ENCODE measurements at regions not wholly inside any gene's neighbourhood (a gene's known extent, or its start where the extent isn't known, plus 50 kb on each side); places are given as distances from the start of the nearest gene placed in this dataset.

- dilution Hi-C loops (cut with HindIII; ENCODE audit: low sequenced_read_pairs, unreplicated experiment), result no loop called here
- H3K36me3 ChIP-seq (ENCODE audit: control insufficient read depth, insufficient read depth, low read length), result no peaks in the 10 kb centered on the region
- H3K9me3 ChIP-seq (ENCODE audit: control insufficient read depth, insufficient read depth, low read length), result peaks cover 32% of the 10 kb centered on the region
Measured at GRCh38 chr10:130440971-130441370, 304.8 kb downstream of the GLRX3 start.

More at GRCh38 chr10:130440971-130441370, 304.8 kb downstream of the GLRX3 start:
- H3K4ac ChIP-seq (ENCODE audit: low read depth, low read length), result no peak overlapping the region
- H2BK5ac ChIP-seq (ENCODE audit: low read depth, low read length, poor library complexity, severe bottlenecking), result no peak overlapping the region
- no peak overlapping the region for H3K56ac ChIP-seq (ENCODE audit: extremely low read depth, insufficient read depth, low read length)
- no peak overlapping the region for H4K8ac ChIP-seq (ENCODE audit: low read depth in 2 of 2, low read length in 2 of 2)
- H3K27me3 ChIP-seq (ENCODE audit: control insufficient read depth, insufficient read depth, low read length), result no peaks in the 10 kb centered on the region
- H2BK120ac ChIP-seq (ENCODE audit: low read depth, low read length), result no peak overlapping the region
- H2AFZ ChIP-seq (replicated peaks; ENCODE audit: low read length, poor library complexity), result no peak overlapping the region
- POLR2A ChIA-PET (ENCODE audit: unreplicated experiment), result no interaction called here
- no peak overlapping the region for H4K5ac ChIP-seq (ENCODE audit: low read depth, low read length)
- TF ChIP-seq MAFK (IDR thresholded peaks at IDR 0.05; ENCODE audit: low read depth, low read length) (no peak), RFX5 (IDR thresholded peaks at IDR 0.05; ENCODE audit: low read depth, low read length) (no peak), RAD21 (IDR thresholded peaks at IDR 0.05; ENCODE audit: low read length) (no peak), MAZ (IDR thresholded peaks at IDR 0.05; ENCODE audit: borderline replicate concordance, low read depth, low read length) (no peak), ELK1 (IDR thresholded peaks at IDR 0.05; ENCODE audit: borderline replicate concordance, low read depth, low read length) (no peak), CHD1 (IDR thresholded peaks at IDR 0.05; ENCODE audit: low read depth, low read length) (no peak), CTCF (conservative IDR thresholded peaks at IDR 0.05; ENCODE audit: low read depth, low read length) (no peak), USF2 (IDR thresholded peaks at IDR 0.05; ENCODE audit: low read depth, low read length) (no peak), FOS (IDR thresholded peaks at IDR 0.05; ENCODE audit: low read depth, low read length) (no peak), RCOR1 (IDR thresholded peaks at IDR 0.05; ENCODE audit: insufficient replicate concordance, low read length) (no peak), BHLHE40 (IDR thresholded peaks at IDR 0.05; ENCODE audit: low read depth, low read length) (no peak), SMC3 (IDR thresholded peaks at IDR 0.05; ENCODE audit: low read depth, low read length) (no peak)
- H2AK9ac ChIP-seq (replicated peaks; ENCODE audit: low read depth, low read length, poor library complexity), result no peak overlapping the region
- H3K4me1 ChIP-seq (ENCODE audit: control insufficient read depth, insufficient read depth, low read length), result no peaks in the 10 kb centered on the region
- H3K9ac ChIP-seq (ENCODE audit: low read depth, low read length), result no peak overlapping the region
- DNase-seq (no peak), ATAC-seq (ENCODE audit: low read depth) (no peak)
- no peak overlapping the region for H3K23ac ChIP-seq (ENCODE audit: low read depth, low read length)
- BruUV-seq (replicated peaks), result no TSS peak
- WGBS, 2 experiments (ENCODE audit: extremely low coverage in 2 of 2, insufficient read length in 1 of 2), result 87% methylated on average over 6 of the region's 14 CpGs; no CpG with 5 or more reads in 1 of the 2 experiments
- no peak overlapping the region for H4K91ac ChIP-seq (ENCODE audit: insufficient read depth, low read depth, low read length)
- no peaks in the 10 kb centered on the region for H3K79me1 ChIP-seq (ENCODE audit: low read depth in 1 of 2, low read length in 2 of 2)
- H2BK20ac ChIP-seq (ENCODE audit: low read depth, low read length), result no peak overlapping the region
- no peak overlapping the region for H2BK15ac ChIP-seq (ENCODE audit: low read depth, low read length)
- H3K14ac ChIP-seq (replicated peaks; ENCODE audit: low read depth, low read length), result no peak overlapping the region
- H3K9me1 ChIP-seq (ENCODE audit: insufficient read depth, low read length), result no peaks in the 10 kb centered on the region
- H3K4me2 ChIP-seq (ENCODE audit: low read depth, low read length), result no peak overlapping the region
- CTCF ChIA-PET, result no interaction called here
- no peak overlapping the region for H3K18ac ChIP-seq (ENCODE audit: low read depth, low read length)
- intact Hi-C loops (cut with micrococcal nuclease), result no loop called here
- in situ Hi-C loops (cut with MboI; ENCODE audit: low sequenced_read_pairs), result no loop called here
- no peaks in the 10 kb centered on the region for H4K20me1 ChIP-seq (ENCODE audit: insufficient read depth, low read length)
- no peak overlapping the region for H3K4me3 ChIP-seq (ENCODE audit: insufficient read depth, low read depth, low read length)
- no peak overlapping the region for H3K27ac ChIP-seq (ENCODE audit: insufficient read depth, low read length)
- H2AK5ac ChIP-seq (ENCODE audit: low read depth, low read length), result no peak overlapping the region
